ENCODE measurements at regions not wholly inside any gene's neighbourhood (a gene's known extent, or its start where the extent isn't known, plus 50 kb on each side); places are given as distances from the start of the nearest gene placed in this dataset.

DNA sequence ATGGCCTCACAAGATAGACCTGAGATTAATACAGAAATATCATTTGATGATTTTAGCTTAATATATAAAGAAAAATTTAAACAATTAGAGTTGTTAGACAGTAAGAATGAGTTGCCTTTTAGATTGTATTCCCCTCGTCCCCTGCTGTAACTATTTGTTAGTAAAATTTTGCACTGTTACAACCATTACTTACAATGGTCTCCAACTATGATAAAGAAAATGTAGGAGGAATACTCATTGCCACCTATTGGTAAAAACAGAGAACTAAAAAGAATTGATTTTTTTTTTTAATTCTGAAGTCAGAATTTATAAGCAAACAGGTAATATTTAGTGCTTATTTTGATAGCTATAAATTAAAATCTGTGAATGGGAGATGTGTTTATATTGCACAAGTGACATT, 937.6 kb downstream of the TLE4 start:
- DNase-seq (ENCODE audit: low read depth, low spot score) (no peak), ATAC-seq (no peak)
- in situ Hi-C loops (cut with HindIII; ENCODE audit: low pct_unique_long_range_greater_than_20kb, low sequenced_read_pairs) (no loop called here), intact Hi-C loops (cut with micrococcal nuclease; ENCODE audit: unreplicated experiment) (no loop called here)
- Histone ChIP-seq H3K4me3 (ENCODE audit: low read depth in 2 of 2, low read length in 2 of 2) (no peak overlapping the region), H3K36me3 (ENCODE audit: control insufficient read depth, insufficient read depth, low read length) (no peaks in the 10 kb centered on the region), H3K27me3 (ENCODE audit: control insufficient read depth, insufficient read depth, low read length) (no peaks in the 10 kb centered on the region), H3K4me1 (ENCODE audit: control insufficient read depth, insufficient read depth, low read length) (no peaks in the 10 kb centered on the region), H3K27ac (ENCODE audit: low read length) (no peak overlapping the region), H3K9me3 (ENCODE audit: control insufficient read depth, insufficient read depth, low read depth, low read length) (no peaks in the 10 kb centered on the region)
- BruUV-seq (replicated peaks), result no TSS peak
- ChIA-PET CTCF (no interaction called here), POLR2A (no interaction called here)
- TF ChIP-seq POLR2AphosphoS5 (IDR thresholded peaks at IDR 0.05; ENCODE audit: low read depth, low read length) (no peak), REST (IDR thresholded peaks at IDR 0.05; ENCODE audit: insufficient read depth in 1 of 2, low read depth in 2 of 2, low read length in 1 of 2) (no peak), CTCF (IDR thresholded peaks at IDR 0.05) (no peak), SIN3A (IDR thresholded peaks at IDR 0.05; ENCODE audit: borderline replicate concordance, insufficient read depth, low read depth, low read length) (no peak), TCF7L2 (IDR thresholded peaks at IDR 0.05; ENCODE audit: low read depth, low read length) (no peak)

- BruUV-seq (replicated peaks), result no TSS peak
- POLR2A ChIA-PET, result no interaction called here
- intact Hi-C loops (cut with micrococcal nuclease; ENCODE audit: unreplicated experiment), result no loop called here
- Histone ChIP-seq H3K4me3 (ENCODE audit: low read depth in 2 of 2, low read length in 2 of 2) (no peak overlapping the region), H3K4me1 (ENCODE audit: control insufficient read depth, insufficient read depth, low read length) (no peaks in the 10 kb centered on the region), H3K36me3 (ENCODE audit: control insufficient read depth, insufficient read depth, low read length) (no peaks in the 10 kb centered on the region), H3K9me3 (ENCODE audit: control insufficient read depth, insufficient read depth, low read depth, low read length) (no peaks in the 10 kb centered on the region), H3K27ac (ENCODE audit: low read length) (no peak overlapping the region), H3K27me3 (ENCODE audit: control insufficient read depth, insufficient read depth, low read length) (no peaks in the 10 kb centered on the region)
- TF ChIP-seq CTCF (IDR thresholded peaks at IDR 0.05) (no peak), REST (IDR thresholded peaks at IDR 0.05; ENCODE audit: insufficient read depth in 1 of 2, low read depth in 2 of 2, low read length in 1 of 2) (no peak), TCF7L2 (IDR thresholded peaks at IDR 0.05; ENCODE audit: low read depth, low read length) (no peak), POLR2AphosphoS5 (IDR thresholded peaks at IDR 0.05; ENCODE audit: low read depth, low read length) (no peak), SIN3A (IDR thresholded peaks at IDR 0.05; ENCODE audit: borderline replicate concordance, insufficient read depth, low read depth, low read length) (no peak)
- CTCF ChIA-PET, result no interaction called here
- no peak for DNase-seq (ENCODE audit: low read depth, low spot score)
- no peak for ATAC-seq
- in situ Hi-C loops (cut with HindIII; ENCODE audit: low pct_unique_long_range_greater_than_20kb, low sequenced_read_pairs), result no loop called here
Observed at GRCh38 chr9:80507611-80508010, 935.8 kb downstream of the TLE4 start.

All from Panc1 (cell line).